ENCODE measurements at regions not wholly inside any gene's neighbourhood (a gene's known extent, or its start where the extent isn't known, plus 50 kb on each side); places are given as distances from the start of the nearest gene placed in this dataset.

DNA sequence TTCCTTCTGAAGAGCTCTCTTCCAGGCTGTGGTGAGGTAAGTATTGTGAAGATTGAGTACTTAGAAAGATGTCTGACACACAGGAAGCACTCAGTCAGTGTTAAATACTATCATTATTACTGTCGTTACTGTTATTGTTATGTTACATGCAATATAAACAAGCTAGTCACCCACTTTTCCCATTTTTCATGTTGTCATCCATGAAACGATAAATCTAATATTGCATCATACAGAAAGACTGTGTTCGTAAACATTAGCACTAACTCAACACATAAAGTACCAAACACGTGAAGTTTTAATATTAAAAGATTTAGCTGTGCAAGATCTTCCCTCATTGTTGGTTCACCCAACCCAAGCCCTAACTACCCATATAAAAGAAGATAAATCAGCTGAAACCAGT is 109.2 kb upstream of the NRSN1 start:
- TF ChIP-seq ZFX (IDR thresholded peaks at IDR 0.05): no peak
- TF ChIP-seq, protein P1, sequence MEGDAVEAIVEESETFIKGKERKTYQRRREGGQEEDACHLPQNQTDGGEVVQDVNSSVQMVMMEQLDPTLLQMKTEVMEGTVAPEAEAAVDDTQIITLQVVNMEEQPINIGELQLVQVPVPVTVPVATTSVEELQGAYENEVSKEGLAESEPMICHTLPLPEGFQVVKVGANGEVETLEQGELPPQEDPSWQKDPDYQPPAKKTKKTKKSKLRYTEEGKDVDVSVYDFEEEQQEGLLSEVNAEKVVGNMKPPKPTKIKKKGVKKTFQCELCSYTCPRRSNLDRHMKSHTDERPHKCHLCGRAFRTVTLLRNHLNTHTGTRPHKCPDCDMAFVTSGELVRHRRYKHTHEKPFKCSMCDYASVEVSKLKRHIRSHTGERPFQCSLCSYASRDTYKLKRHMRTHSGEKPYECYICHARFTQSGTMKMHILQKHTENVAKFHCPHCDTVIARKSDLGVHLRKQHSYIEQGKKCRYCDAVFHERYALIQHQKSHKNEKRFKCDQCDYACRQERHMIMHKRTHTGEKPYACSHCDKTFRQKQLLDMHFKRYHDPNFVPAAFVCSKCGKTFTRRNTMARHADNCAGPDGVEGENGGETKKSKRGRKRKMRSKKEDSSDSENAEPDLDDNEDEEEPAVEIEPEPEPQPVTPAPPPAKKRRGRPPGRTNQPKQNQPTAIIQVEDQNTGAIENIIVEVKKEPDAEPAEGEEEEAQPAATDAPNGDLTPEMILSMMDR (conservative IDR thresholded peaks at IDR 0.05): no peak

GRCh38 chr6:24019393-24019792 is 106.6 kb upstream of the NRSN1 start:
- no peak overlapping the region for H3K27ac ChIP-seq
- TF ChIP-seq, protein P1 (conservative IDR thresholded peaks at IDR 0.05): no peak
- no peak for TF ChIP-seq ZFX (IDR thresholded peaks at IDR 0.05)

More for the DNA sequence above, 109.2 kb upstream of the NRSN1 start:
- no peak overlapping the region for H3K27ac ChIP-seq

DNA sequence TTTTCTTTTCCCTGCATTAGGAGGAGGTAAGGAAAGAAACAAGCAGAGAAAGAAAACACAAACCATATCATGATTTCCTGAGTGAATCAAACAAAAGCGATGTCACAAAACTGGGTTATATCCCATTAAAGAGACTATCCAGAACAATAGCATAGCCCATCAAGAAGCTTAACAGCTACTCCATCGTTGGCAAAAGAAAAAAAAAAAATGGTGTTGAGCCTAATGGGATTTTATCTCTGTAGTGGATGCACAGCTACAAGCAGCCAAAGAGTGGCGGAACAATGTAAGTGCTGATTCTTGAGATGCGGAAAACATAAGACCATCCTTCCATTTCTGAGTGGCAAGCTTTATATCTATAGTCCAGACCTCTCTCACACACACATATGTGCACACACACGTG is 106.2 kb upstream of the NRSN1 start:
- no peak overlapping the region for H3K27ac ChIP-seq
- TF ChIP-seq, protein P1 (conservative IDR thresholded peaks at IDR 0.05): no peak

DNA sequence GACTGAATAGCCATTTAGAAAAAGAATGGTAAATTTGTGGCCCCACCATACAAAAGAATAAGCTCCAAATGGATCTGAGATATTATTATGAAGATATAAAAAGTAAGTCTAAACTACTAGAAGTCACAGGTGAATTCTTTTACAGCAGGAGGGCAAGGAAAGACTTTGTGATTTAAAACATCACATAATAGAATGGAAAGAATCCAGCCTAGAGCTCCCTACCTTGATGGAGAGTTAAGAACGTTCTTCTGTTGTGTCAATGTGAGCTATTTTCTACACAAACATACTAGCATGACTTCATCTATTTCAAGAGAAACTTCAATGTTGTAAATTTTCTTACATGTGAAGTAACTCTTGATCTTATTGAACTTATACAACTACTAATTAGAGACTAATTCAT is 100.0 kb upstream of the NRSN1 start:
- TF ChIP-seq, protein P1 (conservative IDR thresholded peaks at IDR 0.05): no peak
- TF ChIP-seq ZFX (IDR thresholded peaks at IDR 0.05): no peak
- no peak overlapping the region for H3K27ac ChIP-seq

DNA sequence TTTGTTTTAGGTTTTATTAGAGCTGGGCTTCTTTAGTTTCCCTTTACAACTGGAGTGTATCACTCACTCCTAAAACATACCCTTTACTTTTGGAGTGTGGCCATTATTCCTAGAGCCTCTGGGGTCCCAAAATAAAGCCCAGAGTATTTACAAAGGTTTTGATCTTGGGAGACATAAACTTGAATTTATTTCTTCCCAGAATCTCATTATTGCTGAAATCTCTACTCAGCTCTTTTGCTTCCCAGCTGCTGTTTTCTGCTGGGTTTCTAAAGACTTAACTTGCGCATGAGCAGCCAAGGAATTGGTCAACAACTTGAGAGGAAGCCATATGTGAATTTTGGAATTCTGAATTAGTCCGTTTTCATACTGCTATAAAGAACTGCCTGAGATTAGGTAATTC is 94.5 kb upstream of the NRSN1 start:
- TF ChIP-seq, protein P1 (conservative IDR thresholded peaks at IDR 0.05): no peak
- no peak for TF ChIP-seq ZFX (IDR thresholded peaks at IDR 0.05)
- H3K27ac ChIP-seq: no peak overlapping the region

GRCh38 chr6:24032896-24033688 is 92.9 kb upstream of the NRSN1 start:
- no peak for TF ChIP-seq ZFX (IDR thresholded peaks at IDR 0.05)
- TF ChIP-seq, protein P1 (conservative IDR thresholded peaks at IDR 0.05): no peak
- no peak overlapping the region for H3K27ac ChIP-seq

GRCh38 chr6:24043848-24044247 is 82.2 kb upstream of the NRSN1 start:
- H3K27ac ChIP-seq: no peak overlapping the region
- no peak for TF ChIP-seq ZFX (IDR thresholded peaks at IDR 0.05)
- TF ChIP-seq, protein P1 (conservative IDR thresholded peaks at IDR 0.05): no peak
